ENCODE measurements at regions not wholly inside any gene's neighbourhood (a gene's known extent, or its start where the extent isn't known, plus 50 kb on each side); places are given as distances from the start of the nearest gene placed in this dataset.

DNA sequence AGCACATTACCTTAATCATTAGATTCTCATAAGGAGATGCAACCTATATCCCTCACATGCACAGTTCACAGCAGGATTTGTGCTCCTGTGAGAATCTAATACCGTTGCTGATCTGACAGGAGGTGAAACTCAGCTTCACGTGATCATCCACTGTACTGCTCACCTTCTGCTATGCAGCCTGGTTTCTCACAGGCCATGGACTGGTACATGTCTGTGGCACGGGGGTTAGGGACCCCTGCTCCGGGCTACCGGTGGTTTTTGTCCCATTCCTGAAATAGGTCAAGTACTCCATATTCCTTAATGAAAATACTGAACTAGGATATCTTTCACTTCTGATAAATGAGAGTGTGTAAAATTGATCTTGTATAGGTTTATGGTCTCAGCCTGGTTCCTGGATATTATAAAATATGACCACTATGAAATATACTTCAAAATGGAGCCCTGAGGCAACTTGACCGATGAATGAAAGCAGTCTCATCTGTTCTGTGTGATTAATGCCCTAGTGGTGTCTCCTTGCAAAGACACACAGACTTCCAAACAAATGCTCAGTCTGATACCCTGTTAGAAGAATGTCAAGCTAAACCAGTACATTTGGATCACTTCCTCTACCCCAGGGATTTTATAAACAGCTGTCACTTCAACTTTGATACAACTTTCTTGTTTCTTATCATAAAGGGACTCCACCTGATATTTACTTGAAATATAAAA, 492.9 kb upstream of the ANO3 start:
- no peak for DNase-seq (ENCODE audit: extremely low spot score, unreplicated experiment)
- TF ChIP-seq, protein P1, sequence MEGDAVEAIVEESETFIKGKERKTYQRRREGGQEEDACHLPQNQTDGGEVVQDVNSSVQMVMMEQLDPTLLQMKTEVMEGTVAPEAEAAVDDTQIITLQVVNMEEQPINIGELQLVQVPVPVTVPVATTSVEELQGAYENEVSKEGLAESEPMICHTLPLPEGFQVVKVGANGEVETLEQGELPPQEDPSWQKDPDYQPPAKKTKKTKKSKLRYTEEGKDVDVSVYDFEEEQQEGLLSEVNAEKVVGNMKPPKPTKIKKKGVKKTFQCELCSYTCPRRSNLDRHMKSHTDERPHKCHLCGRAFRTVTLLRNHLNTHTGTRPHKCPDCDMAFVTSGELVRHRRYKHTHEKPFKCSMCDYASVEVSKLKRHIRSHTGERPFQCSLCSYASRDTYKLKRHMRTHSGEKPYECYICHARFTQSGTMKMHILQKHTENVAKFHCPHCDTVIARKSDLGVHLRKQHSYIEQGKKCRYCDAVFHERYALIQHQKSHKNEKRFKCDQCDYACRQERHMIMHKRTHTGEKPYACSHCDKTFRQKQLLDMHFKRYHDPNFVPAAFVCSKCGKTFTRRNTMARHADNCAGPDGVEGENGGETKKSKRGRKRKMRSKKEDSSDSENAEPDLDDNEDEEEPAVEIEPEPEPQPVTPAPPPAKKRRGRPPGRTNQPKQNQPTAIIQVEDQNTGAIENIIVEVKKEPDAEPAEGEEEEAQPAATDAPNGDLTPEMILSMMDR (conservative IDR thresholded peaks at IDR 0.05) = peak; percentile 57
- H3K4me1 Mint-ChIP-seq (ENCODE audit: unreplicated experiment) = no peaks in the 10 kb centered on the region
- H3K9me3 Mint-ChIP-seq = peaks cover under 1% of the 10 kb centered on the region
- peaks cover under 1% of the 10 kb centered on the region for H3K27me3 Mint-ChIP-seq
- no peak overlapping the region for H3K4me3 Mint-ChIP-seq
- H3K36me3 Mint-ChIP-seq = no peaks in the 10 kb centered on the region
- H3K27ac Mint-ChIP-seq = no peak overlapping the region

- TF ChIP-seq, protein P1 (conservative IDR thresholded peaks at IDR 0.05) = no peak
- no peak for DNase-seq (ENCODE audit: extremely low spot score, unreplicated experiment)
- peaks cover 10% of the 10 kb centered on the region for H3K9me3 Mint-ChIP-seq
- no peak overlapping the region for H3K27ac Mint-ChIP-seq
- no peaks in the 10 kb centered on the region for H3K36me3 Mint-ChIP-seq
- peaks cover 3% of the 10 kb centered on the region for H3K27me3 Mint-ChIP-seq
- H3K4me3 Mint-ChIP-seq = no peak overlapping the region
- H3K4me1 Mint-ChIP-seq (ENCODE audit: unreplicated experiment) = no peaks in the 10 kb centered on the region
These were observed 487.1 kb upstream of the ANO3 start for GRCh38 chr11:25844811-25845210.

GRCh38 chr11:25855916-25856315, 476.0 kb upstream of the ANO3 start:
- TF ChIP-seq, protein P1 (conservative IDR thresholded peaks at IDR 0.05) = no peak
- Mint-ChIP-seq H3K36me3 (no peaks in the 10 kb centered on the region), H3K4me3 (no peak overlapping the region)

DNA sequence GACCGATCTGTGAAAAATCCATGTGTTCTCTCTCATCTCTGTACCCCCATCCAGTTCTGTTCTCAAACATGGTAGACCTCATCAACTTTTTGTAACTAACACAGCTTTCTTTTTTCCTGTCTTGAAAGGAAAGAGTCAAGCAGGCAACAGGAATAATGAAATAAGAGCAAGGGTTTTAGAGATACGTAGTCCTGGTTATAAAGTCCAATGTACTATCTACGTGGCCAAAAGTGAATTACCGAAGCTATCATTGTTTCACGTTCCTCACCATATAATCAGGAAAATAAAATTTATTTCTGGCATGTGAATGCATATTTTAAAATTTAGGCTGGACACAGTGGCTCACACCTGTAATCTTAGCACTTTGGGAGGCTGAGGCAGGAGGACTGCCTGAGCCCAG, 472.2 kb upstream of the ANO3 start:
- TF ChIP-seq, protein P1 (conservative IDR thresholded peaks at IDR 0.05) = no peak
- H3K27me3 Mint-ChIP-seq = no peaks in the 10 kb centered on the region
- no peaks in the 10 kb centered on the region for H3K9me3 Mint-ChIP-seq
- H3K4me3 Mint-ChIP-seq = no peak overlapping the region
- no peaks in the 10 kb centered on the region for H3K36me3 Mint-ChIP-seq
- H3K27ac Mint-ChIP-seq = no peak overlapping the region
- no peak for DNase-seq (ENCODE audit: extremely low spot score, unreplicated experiment)
- H3K4me1 Mint-ChIP-seq (ENCODE audit: unreplicated experiment) = no peaks in the 10 kb centered on the region

More at GRCh38 chr11:25855916-25856315, 476.0 kb upstream of the ANO3 start:
- no peak overlapping the region for H3K27ac Mint-ChIP-seq
- no peak for DNase-seq (ENCODE audit: extremely low spot score, unreplicated experiment)
- H3K27me3 Mint-ChIP-seq = no peaks in the 10 kb centered on the region
- no peaks in the 10 kb centered on the region for H3K4me1 Mint-ChIP-seq (ENCODE audit: unreplicated experiment)
- no peaks in the 10 kb centered on the region for H3K9me3 Mint-ChIP-seq

GRCh38 chr11:25860677-25861450, 471.1 kb upstream of the ANO3 start:
- Mint-ChIP-seq H3K27ac (no peak overlapping the region), H3K4me3 (no peak overlapping the region), H3K9me3 (no peaks in the 10 kb centered on the region), H3K36me3 (no peaks in the 10 kb centered on the region), H3K27me3 (no peaks in the 10 kb centered on the region), H3K4me1 (ENCODE audit: unreplicated experiment) (no peaks in the 10 kb centered on the region)
- no peak for DNase-seq (ENCODE audit: extremely low spot score, unreplicated experiment)
- TF ChIP-seq, protein P1 (conservative IDR thresholded peaks at IDR 0.05) = no peak

Measured in type B pancreatic cell (in vitro differentiated cells).